K562 (cell line): ENCODE measurements at regions not wholly inside any gene's neighbourhood (a gene's known extent, or its start where the extent isn't known, plus 50 kb on each side); places are given as distances from the start of the nearest gene placed in this dataset.

ENCODE experiments used
- ARID2 ChIP-seq: fragments of 450-650 bp; IDR thresholded peaks from 2 replicates; pipeline ENCODE4 v1.6.1; 2017; ENCODE audit warnings: antibody characterized with exemption, mild to moderate bottlenecking
- CEBPB ChIP-seq: fragments of 450-650 bp; IDR thresholded peaks from 2 replicates; pipeline ENCODE4 v1.6.1; 2016; ENCODE audit warnings: missing genetic modification characterization, missing compliant biosample characterization
- CHCHD3 ChIP-seq: fragments of 250-450 bp; sonication (Bioruptor Pico); IDR thresholded peaks from 2 replicates; pipeline ENCODE4 v2.1.2; 2022; ENCODE audit warnings: mild to moderate bottlenecking
- KLF1 ChIP-seq: fragments of 450-650 bp; IDR thresholded peaks from 2 replicates; pipeline ENCODE4 v1.6.1; 2016; ENCODE audit warnings: missing genetic modification characterization, missing compliant biosample characterization
- SAFB ChIP-seq: fragments of 200-400 bp; formaldehyde crosslinking; IDR thresholded peaks from 2 replicates; pipeline ENCODE4 v1.6.1; 2017; ENCODE audit warnings: low read depth, low read length, borderline replicate concordance
- TEAD4 ChIP-seq, 2 experiments: sonication (generic) in 1 of 2; formaldehyde crosslinking in 1 of 2; IDR thresholded peaks; 2 replicates each; pipeline versions ENCODE4 v1.6.1 to v1.8.0; 2012 to 2022; ENCODE audit warnings: borderline replicate concordance in 1 of 2, inconsistent platforms in 1 of 2, low read length in 1 of 2, mild to moderate bottlenecking in 1 of 2, missing genetic modification reagents in 1 of 2
- ZFP30 ChIP-seq: fragments of 250-450 bp; sonication (Bioruptor Pico); IDR thresholded peaks from 2 replicates; pipeline ENCODE4 v1.8.0; 2022; ENCODE audit warnings: moderate library complexity, mild to moderate bottlenecking, inconsistent platforms, borderline replicate concordance
- ZNF41 ChIP-seq: fragments of 250-450 bp; sonication (Bioruptor Pico); conservative IDR thresholded peaks from 2 replicates; pipeline ENCODE4 v1.4.0; 2020; ENCODE audit warnings: mild to moderate bottlenecking
- TF ChIP-seq, protein P1 (sequence below): fragments of 450-650 bp; IDR thresholded peaks from 2 replicates; pipeline ENCODE4 v1.6.1; 2016; ENCODE audit warnings: mild to moderate bottlenecking, moderate library complexity
- TF ChIP-seq, protein P2 (sequence below): IDR thresholded peaks from 2 replicates; pipeline ENCODE4 v1.6.1; 2012; ENCODE audit warnings: low read depth, low read length, improper control_type of control experiment, borderline replicate concordance
- TF ChIP-seq, protein P3 (sequence below): fragments of 450-650 bp; formaldehyde crosslinking; IDR thresholded peaks from 2 replicates; pipeline ENCODE4 v1.4.0; 2020; ENCODE audit warnings: mild to moderate bottlenecking, moderate library complexity
- TF ChIP-seq, protein P4 (sequence below): fragments of 200-800 bp; sonication (Bioruptor generic); IDR thresholded peaks from 2 replicates; pipeline ENCODE4 v1.6.1; 2017; ENCODE audit warnings: missing genetic modification characterization, missing compliant biosample characterization

DNA sequence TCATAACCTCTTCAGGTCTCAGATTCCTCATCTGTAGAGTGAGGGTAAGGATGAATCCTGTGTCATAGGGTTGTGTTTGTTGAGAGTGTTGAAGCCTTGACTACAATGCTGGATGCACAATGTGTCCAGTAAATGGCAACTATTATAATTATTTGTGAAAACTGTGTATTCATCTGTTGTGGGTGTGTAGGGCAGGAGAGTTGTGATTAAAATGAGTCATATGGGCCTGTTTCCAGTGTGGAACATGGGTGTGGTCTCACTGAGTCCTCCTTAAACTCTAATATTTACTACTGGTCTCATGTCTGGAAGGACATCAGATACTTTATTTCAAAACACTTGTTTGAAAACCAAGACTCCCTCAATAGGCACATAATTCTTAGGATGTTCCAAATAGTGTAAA lies 208.5 kb upstream of the CASK start (continued):
- TF ChIP-seq, protein P1, sequence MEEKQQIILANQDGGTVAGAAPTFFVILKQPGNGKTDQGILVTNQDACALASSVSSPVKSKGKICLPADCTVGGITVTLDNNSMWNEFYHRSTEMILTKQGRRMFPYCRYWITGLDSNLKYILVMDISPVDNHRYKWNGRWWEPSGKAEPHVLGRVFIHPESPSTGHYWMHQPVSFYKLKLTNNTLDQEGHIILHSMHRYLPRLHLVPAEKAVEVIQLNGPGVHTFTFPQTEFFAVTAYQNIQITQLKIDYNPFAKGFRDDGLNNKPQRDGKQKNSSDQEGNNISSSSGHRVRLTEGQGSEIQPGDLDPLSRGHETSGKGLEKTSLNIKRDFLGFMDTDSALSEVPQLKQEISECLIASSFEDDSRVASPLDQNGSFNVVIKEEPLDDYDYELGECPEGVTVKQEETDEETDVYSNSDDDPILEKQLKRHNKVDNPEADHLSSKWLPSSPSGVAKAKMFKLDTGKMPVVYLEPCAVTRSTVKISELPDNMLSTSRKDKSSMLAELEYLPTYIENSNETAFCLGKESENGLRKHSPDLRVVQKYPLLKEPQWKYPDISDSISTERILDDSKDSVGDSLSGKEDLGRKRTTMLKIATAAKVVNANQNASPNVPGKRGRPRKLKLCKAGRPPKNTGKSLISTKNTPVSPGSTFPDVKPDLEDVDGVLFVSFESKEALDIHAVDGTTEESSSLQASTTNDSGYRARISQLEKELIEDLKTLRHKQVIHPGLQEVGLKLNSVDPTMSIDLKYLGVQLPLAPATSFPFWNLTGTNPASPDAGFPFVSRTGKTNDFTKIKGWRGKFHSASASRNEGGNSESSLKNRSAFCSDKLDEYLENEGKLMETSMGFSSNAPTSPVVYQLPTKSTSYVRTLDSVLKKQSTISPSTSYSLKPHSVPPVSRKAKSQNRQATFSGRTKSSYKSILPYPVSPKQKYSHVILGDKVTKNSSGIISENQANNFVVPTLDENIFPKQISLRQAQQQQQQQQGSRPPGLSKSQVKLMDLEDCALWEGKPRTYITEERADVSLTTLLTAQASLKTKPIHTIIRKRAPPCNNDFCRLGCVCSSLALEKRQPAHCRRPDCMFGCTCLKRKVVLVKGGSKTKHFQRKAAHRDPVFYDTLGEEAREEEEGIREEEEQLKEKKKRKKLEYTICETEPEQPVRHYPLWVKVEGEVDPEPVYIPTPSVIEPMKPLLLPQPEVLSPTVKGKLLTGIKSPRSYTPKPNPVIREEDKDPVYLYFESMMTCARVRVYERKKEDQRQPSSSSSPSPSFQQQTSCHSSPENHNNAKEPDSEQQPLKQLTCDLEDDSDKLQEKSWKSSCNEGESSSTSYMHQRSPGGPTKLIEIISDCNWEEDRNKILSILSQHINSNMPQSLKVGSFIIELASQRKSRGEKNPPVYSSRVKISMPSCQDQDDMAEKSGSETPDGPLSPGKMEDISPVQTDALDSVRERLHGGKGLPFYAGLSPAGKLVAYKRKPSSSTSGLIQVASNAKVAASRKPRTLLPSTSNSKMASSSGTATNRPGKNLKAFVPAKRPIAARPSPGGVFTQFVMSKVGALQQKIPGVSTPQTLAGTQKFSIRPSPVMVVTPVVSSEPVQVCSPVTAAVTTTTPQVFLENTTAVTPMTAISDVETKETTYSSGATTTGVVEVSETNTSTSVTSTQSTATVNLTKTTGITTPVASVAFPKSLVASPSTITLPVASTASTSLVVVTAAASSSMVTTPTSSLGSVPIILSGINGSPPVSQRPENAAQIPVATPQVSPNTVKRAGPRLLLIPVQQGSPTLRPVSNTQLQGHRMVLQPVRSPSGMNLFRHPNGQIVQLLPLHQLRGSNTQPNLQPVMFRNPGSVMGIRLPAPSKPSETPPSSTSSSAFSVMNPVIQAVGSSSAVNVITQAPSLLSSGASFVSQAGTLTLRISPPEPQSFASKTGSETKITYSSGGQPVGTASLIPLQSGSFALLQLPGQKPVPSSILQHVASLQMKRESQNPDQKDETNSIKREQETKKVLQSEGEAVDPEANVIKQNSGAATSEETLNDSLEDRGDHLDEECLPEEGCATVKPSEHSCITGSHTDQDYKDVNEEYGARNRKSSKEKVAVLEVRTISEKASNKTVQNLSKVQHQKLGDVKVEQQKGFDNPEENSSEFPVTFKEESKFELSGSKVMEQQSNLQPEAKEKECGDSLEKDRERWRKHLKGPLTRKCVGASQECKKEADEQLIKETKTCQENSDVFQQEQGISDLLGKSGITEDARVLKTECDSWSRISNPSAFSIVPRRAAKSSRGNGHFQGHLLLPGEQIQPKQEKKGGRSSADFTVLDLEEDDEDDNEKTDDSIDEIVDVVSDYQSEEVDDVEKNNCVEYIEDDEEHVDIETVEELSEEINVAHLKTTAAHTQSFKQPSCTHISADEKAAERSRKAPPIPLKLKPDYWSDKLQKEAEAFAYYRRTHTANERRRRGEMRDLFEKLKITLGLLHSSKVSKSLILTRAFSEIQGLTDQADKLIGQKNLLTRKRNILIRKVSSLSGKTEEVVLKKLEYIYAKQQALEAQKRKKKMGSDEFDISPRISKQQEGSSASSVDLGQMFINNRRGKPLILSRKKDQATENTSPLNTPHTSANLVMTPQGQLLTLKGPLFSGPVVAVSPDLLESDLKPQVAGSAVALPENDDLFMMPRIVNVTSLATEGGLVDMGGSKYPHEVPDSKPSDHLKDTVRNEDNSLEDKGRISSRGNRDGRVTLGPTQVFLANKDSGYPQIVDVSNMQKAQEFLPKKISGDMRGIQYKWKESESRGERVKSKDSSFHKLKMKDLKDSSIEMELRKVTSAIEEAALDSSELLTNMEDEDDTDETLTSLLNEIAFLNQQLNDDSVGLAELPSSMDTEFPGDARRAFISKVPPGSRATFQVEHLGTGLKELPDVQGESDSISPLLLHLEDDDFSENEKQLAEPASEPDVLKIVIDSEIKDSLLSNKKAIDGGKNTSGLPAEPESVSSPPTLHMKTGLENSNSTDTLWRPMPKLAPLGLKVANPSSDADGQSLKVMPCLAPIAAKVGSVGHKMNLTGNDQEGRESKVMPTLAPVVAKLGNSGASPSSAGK = no peak
- TF ChIP-seq, protein P2, sequence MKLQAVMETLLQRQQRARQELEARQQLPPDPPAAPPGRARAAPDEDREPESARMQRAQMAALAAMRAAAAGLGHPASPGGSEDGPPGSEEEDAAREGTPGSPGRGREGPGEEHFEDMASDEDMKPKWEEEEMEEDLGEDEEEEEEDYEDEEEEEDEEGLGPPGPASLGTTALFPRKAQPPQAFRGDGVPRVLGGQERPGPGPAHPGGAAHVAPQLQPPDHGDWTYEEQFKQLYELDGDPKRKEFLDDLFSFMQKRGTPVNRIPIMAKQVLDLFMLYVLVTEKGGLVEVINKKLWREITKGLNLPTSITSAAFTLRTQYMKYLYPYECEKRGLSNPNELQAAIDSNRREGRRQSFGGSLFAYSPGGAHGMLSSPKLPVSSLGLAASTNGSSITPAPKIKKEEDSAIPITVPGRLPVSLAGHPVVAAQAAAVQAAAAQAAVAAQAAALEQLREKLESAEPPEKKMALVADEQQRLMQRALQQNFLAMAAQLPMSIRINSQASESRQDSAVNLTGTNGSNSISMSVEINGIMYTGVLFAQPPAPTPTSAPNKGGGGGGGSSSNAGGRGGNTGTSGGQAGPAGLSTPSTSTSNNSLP = no peak
- no peak for TF ChIP-seq CEBPB (tag)
- no peak for TF ChIP-seq ZNF41
- no peak for TF ChIP-seq SAFB
- no peak for TF ChIP-seq TEAD4 (IDR thresholded peaks at IDR 0.05; ENCODE audit: low read length)
- TF ChIP-seq TEAD4 (CRISPR knock-in tag; IDR thresholded peaks at IDR 0.05; ENCODE audit: borderline replicate concordance) = no peak
- TF ChIP-seq ARID2 = no peak
- TF ChIP-seq, protein P3, sequence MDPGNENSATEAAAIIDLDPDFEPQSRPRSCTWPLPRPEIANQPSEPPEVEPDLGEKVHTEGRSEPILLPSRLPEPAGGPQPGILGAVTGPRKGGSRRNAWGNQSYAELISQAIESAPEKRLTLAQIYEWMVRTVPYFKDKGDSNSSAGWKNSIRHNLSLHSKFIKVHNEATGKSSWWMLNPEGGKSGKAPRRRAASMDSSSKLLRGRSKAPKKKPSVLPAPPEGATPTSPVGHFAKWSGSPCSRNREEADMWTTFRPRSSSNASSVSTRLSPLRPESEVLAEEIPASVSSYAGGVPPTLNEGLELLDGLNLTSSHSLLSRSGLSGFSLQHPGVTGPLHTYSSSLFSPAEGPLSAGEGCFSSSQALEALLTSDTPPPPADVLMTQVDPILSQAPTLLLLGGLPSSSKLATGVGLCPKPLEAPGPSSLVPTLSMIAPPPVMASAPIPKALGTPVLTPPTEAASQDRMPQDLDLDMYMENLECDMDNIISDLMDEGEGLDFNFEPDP (CRISPR knock-in tag) = no peak
- TF ChIP-seq, protein P4, sequence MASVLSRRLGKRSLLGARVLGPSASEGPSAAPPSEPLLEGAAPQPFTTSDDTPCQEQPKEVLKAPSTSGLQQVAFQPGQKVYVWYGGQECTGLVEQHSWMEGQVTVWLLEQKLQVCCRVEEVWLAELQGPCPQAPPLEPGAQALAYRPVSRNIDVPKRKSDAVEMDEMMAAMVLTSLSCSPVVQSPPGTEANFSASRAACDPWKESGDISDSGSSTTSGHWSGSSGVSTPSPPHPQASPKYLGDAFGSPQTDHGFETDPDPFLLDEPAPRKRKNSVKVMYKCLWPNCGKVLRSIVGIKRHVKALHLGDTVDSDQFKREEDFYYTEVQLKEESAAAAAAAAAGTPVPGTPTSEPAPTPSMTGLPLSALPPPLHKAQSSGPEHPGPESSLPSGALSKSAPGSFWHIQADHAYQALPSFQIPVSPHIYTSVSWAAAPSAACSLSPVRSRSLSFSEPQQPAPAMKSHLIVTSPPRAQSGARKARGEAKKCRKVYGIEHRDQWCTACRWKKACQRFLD = no peak
- TF ChIP-seq ZFP30 (CRISPR knock-in tag) = no peak
- no peak for TF ChIP-seq KLF1 (tag)
- no peak for TF ChIP-seq CHCHD3
